Tibial nerve (tissue), 4 donors: ENCODE measurements at regions not wholly inside any gene's neighbourhood (a gene's known extent, or its start where the extent isn't known, plus 50 kb on each side); places are given as distances from the start of the nearest gene placed in this dataset.

ENCODE experiments used
- DNase-seq, 2 donors: peaks; one replicate each; pipeline ENCODE4 v3.0.0-alpha.2; 2019; ENCODE audit warnings: low spot score in 2 of 2
- H3K27ac ChIP-seq, 4 donors: fragments of 200-600 bp; sonication (generic) in 3 of 4; one replicate each; pipeline ENCODE4 v1.5.1; 2017 to 2019; ENCODE audit warnings: mild to moderate bottlenecking in 1 of 4
- H3K27me3 ChIP-seq, 2 donors: fragments of 200-600 bp; sonication (generic) in 1 of 2; one replicate each; pipeline versions ENCODE4 v1.5.1 to v1.6.0; 2017 to 2019
- H3K36me3 ChIP-seq, 3 donors: fragments of 200-600 bp; sonication (generic); one replicate each; pipeline ENCODE4 v1.5.1; 2018 to 2019
- H3K4me1 ChIP-seq, 4 donors: fragments of 200-600 bp; sonication (generic) in 3 of 4; one replicate each; pipeline ENCODE4 v1.5.1; 2017 to 2019
- H3K4me3 ChIP-seq, 4 donors: fragments of 200-600 bp; sonication (generic) in 3 of 4; one replicate each; pipeline ENCODE4 v1.5.1; 2017 to 2019; ENCODE audit warnings: mild to moderate bottlenecking in 1 of 4, moderate library complexity in 1 of 4
- H3K9me3 ChIP-seq, 4 donors: fragments of 200-600 bp; sonication (generic) in 3 of 4; one replicate each; pipeline ENCODE4 v1.5.1; 2017 to 2019
- CTCF ChIP-seq, 5 experiments: fragments of 200-600 bp in 3 of 5; fragments of 450-650 bp in 2 of 5; sonication (generic) in 3 of 5; IDR thresholded peaks; one replicate each; pipeline ENCODE4 v1.5.1; 2016 to 2019; ENCODE audit warnings: antibody characterized with exemption in 5 of 5, mild to moderate bottlenecking in 3 of 5, moderate library complexity in 2 of 5
- EP300 ChIP-seq, 2 donors: sonication (generic); formaldehyde crosslinking; IDR thresholded peaks; one replicate each; pipeline ENCODE4 v1.6.1; 2017; ENCODE audit warnings: antibody characterized with exemption in 2 of 2, mild to moderate bottlenecking in 1 of 2
- POLR2A ChIP-seq, 2 donors: fragments of 450-650 bp; IDR thresholded peaks; one replicate each; pipeline ENCODE4 v1.6.1; 2017; ENCODE audit warnings: antibody characterized with exemption in 2 of 2, mild to moderate bottlenecking in 2 of 2, moderate library complexity in 2 of 2
- WGBS, 2 donors: methylation state at CpG; one replicate each; pipeline ENCODE4 v1.1.5; 2018; 5-methylcytosine and 5-hydroxymethylcytosine counted together

- H3K27ac ChIP-seq: no peak overlapping the region
- no peak overlapping the region for H3K4me3 ChIP-seq
- no peak for TF ChIP-seq EP300 (IDR thresholded peaks at IDR 0.05)
- no peak for TF ChIP-seq POLR2A (IDR thresholded peaks at IDR 0.05)
- TF ChIP-seq CTCF (IDR thresholded peaks at IDR 0.05): no peak
- WGBS, 2 donors: 74 to 85% methylated on average over 2 of the region's 2 CpGs
- no peak for DNase-seq
- no peaks in the 10 kb centered on the region for H3K36me3 ChIP-seq
- H3K27me3 ChIP-seq: no peaks in the 10 kb centered on the region
- no peaks in the 10 kb centered on the region for H3K4me1 ChIP-seq
- H3K9me3 ChIP-seq: peaks cover 0 to 18% (median 0%) of the 10 kb centered on the region in 4 donors
These were observed 97.9 kb upstream of the DLX2 start for GRCh38 chr2:172200495-172201085.

GRCh38 chr2:172204309-172204708 lies 101.6 kb upstream of the DLX2 start:
- DNase-seq: no peak
- no peak for TF ChIP-seq CTCF (IDR thresholded peaks at IDR 0.05)
- TF ChIP-seq POLR2A (IDR thresholded peaks at IDR 0.05): no peak
- TF ChIP-seq EP300 (IDR thresholded peaks at IDR 0.05): no peak

GRCh38 chr2:172204762-172205161 lies 102.1 kb upstream of the DLX2 start:
- Histone ChIP-seq H3K9me3 (peaks cover 0 to 8% (median 0%) of the 10 kb centered on the region in 4 donors), H3K4me1 (peaks cover 0 to 17% (median 0%) of the 10 kb centered on the region in 4 donors), H3K36me3 (no peaks in the 10 kb centered on the region), H3K4me3 (no peak overlapping the region), H3K27ac (no peak overlapping the region), H3K27me3 (no peaks in the 10 kb centered on the region)
- TF ChIP-seq CTCF (IDR thresholded peaks at IDR 0.05) (no peak), EP300 (IDR thresholded peaks at IDR 0.05) (no peak), POLR2A (IDR thresholded peaks at IDR 0.05) (no peak)
- DNase-seq: no peak
- 86 to 88% methylated on average over 2 of the region's 2 CpGs for WGBS, 2 donors

More at GRCh38 chr2:172204309-172204708, 101.6 kb upstream of the DLX2 start:
- H3K27ac ChIP-seq: no peak overlapping the region
- no peaks in the 10 kb centered on the region for H3K27me3 ChIP-seq
- peaks cover 0 to 12% (median 0%) of the 10 kb centered on the region in 4 donors for H3K4me1 ChIP-seq
- WGBS, 2 donors: 88 to 89% methylated on average over 7 of the region's 7 CpGs
- H3K4me3 ChIP-seq: no peak overlapping the region
- H3K9me3 ChIP-seq: peaks cover 0 to 13% (median 0%) of the 10 kb centered on the region in 4 donors
- H3K36me3 ChIP-seq: no peaks in the 10 kb centered on the region

- TF ChIP-seq POLR2A (IDR thresholded peaks at IDR 0.05) (no peak), CTCF (IDR thresholded peaks at IDR 0.05) (no peak), EP300 (IDR thresholded peaks at IDR 0.05) (no peak)
- DNase-seq: no peak
- Histone ChIP-seq H3K4me3 (no peak overlapping the region), H3K36me3 (no peaks in the 10 kb centered on the region), H3K9me3 (peaks cover 0 to 3% (median 0%) of the 10 kb centered on the region in 4 donors), H3K4me1 (peaks cover 0 to 17% (median 0%) of the 10 kb centered on the region in 4 donors), H3K27me3 (no peaks in the 10 kb centered on the region), H3K27ac (no peak overlapping the region)
- 71 to 72% methylated on average over 4 of the region's 4 CpGs for WGBS, 2 donors
These were observed 102.6 kb upstream of the DLX2 start for GRCh38 chr2:172205292-172205691.

- no peak for DNase-seq
- Histone ChIP-seq H3K9me3 (no peaks in the 10 kb centered on the region), H3K4me3 (no peak overlapping the region), H3K27ac (no peak overlapping the region), H3K36me3 (no peaks in the 10 kb centered on the region), H3K4me1 (peaks cover 0 to 17% (median 0%) of the 10 kb centered on the region in 4 donors), H3K27me3 (no peaks in the 10 kb centered on the region)
- 72 to 77% methylated on average over 5 of the region's 5 CpGs for WGBS, 2 donors
- TF ChIP-seq EP300 (IDR thresholded peaks at IDR 0.05) (no peak), CTCF (IDR thresholded peaks at IDR 0.05) (no peak)
These were observed 105.2 kb upstream of the DLX2 start for GRCh38 chr2:172207911-172208310.
